Gastroesophageal sphincter (tissue), 4 donors: ENCODE measurements at regions not wholly inside any gene's neighbourhood (a gene's known extent, or its start where the extent isn't known, plus 50 kb on each side); places are given as distances from the start of the nearest gene placed in this dataset.

Source experiments
- ATAC-seq: fragments of 150-250 bp; one replicate; pipeline ENCODE4 v1.9.1; 2016; ENCODE audit warnings: mild to moderate bottlenecking, moderate library complexity
- H3K27ac ChIP-seq, 4 donors: fragments of 200-600 bp; sonication (generic) in 3 of 4; 1 replicate in 3 of 4; 2 replicates in 1 of 4; pipeline ENCODE4 v1.5.1; 2016 to 2019
- H3K27me3 ChIP-seq: fragments of 200-600 bp; sonication (generic); one replicate; pipeline ENCODE4 v1.5.1; 2019
- H3K36me3 ChIP-seq, 2 donors: fragments of 200-600 bp; sonication (generic); one replicate each; pipeline ENCODE4 v1.5.1; 2019; ENCODE audit warnings: control low read depth in 1 of 2
- H3K4me1 ChIP-seq, 3 donors: fragments of 200-600 bp; sonication (generic); 1 replicate in 2 of 3; 2 replicates in 1 of 3; pipeline ENCODE4 v1.5.1; 2016 to 2019; ENCODE audit warnings: control low read depth in 2 of 3
- H3K4me3 ChIP-seq, 2 donors: fragments of 200-600 bp; sonication (generic); one replicate each; pipeline ENCODE4 v1.5.1; 2019; ENCODE audit warnings: mild to moderate bottlenecking in 1 of 2, moderate library complexity in 1 of 2
- H3K9me3 ChIP-seq, 3 donors: fragments of 200-600 bp; sonication (generic); one replicate each; pipeline ENCODE4 v1.5.1; 2017 to 2019; ENCODE audit warnings: control low read depth in 2 of 3
- EP300 ChIP-seq: sonication (generic); formaldehyde crosslinking; IDR thresholded peaks from one replicate; pipeline ENCODE4 v1.6.1; 2017; ENCODE audit warnings: antibody characterized with exemption, mild to moderate bottlenecking
- POLR2A ChIP-seq, 2 donors: fragments of 450-650 bp; IDR thresholded peaks; one replicate each; pipeline ENCODE4 v1.6.1; 2017; ENCODE audit warnings: antibody characterized with exemption in 2 of 2, mild to moderate bottlenecking in 2 of 2, moderate library complexity in 1 of 2
- POLR2AphosphoS5 ChIP-seq: sonication (generic); formaldehyde crosslinking; IDR thresholded peaks from one replicate; pipeline ENCODE4 v1.6.1; 2017; ENCODE audit warnings: antibody characterized with exemption
- WGBS, 2 donors: methylation state at CpG; one replicate each; pipeline ENCODE4 v1.1.5; 2018; ENCODE audit warnings: low coverage in 1 of 2; 5-methylcytosine and 5-hydroxymethylcytosine counted together
- TF ChIP-seq, protein P1 (sequence below), 4 experiments: fragments of 200-600 bp in 2 of 4; fragments of 450-650 bp in 2 of 4; sonication (generic) in 1 of 4; IDR thresholded peaks; one replicate each; pipeline ENCODE4 v1.5.1; 2017 to 2019; ENCODE audit warnings: antibody characterized with exemption in 4 of 4, mild to moderate bottlenecking in 2 of 4, moderate library complexity in 2 of 4

DNA sequence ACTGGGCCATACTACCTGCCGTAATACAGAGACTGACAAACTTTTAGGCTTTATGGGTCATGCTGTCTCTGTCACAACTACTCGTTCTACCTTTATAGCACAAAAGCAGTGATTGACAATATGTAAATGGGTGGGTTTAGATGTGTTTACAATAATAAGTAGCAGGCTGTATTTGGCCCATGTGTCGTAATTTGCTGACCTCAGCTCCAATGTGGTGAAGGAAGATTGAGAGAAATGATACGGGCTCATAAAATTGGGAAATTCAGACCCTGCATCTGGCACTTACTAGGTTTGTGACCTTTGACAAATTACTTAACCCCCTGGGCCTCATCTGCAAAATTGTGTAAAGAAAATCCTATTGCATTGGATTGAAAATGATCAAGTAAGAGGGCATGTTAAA lies 150.8 kb upstream of the NPSR1 start:
- TF ChIP-seq, protein P1, sequence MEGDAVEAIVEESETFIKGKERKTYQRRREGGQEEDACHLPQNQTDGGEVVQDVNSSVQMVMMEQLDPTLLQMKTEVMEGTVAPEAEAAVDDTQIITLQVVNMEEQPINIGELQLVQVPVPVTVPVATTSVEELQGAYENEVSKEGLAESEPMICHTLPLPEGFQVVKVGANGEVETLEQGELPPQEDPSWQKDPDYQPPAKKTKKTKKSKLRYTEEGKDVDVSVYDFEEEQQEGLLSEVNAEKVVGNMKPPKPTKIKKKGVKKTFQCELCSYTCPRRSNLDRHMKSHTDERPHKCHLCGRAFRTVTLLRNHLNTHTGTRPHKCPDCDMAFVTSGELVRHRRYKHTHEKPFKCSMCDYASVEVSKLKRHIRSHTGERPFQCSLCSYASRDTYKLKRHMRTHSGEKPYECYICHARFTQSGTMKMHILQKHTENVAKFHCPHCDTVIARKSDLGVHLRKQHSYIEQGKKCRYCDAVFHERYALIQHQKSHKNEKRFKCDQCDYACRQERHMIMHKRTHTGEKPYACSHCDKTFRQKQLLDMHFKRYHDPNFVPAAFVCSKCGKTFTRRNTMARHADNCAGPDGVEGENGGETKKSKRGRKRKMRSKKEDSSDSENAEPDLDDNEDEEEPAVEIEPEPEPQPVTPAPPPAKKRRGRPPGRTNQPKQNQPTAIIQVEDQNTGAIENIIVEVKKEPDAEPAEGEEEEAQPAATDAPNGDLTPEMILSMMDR (IDR thresholded peaks at IDR 0.05): no peak
- no peak for TF ChIP-seq POLR2A (IDR thresholded peaks at IDR 0.05)
- TF ChIP-seq EP300: no peak
- 77 to 83% methylated on average over 4 of the region's 4 CpGs for WGBS, 2 donors

DNA sequence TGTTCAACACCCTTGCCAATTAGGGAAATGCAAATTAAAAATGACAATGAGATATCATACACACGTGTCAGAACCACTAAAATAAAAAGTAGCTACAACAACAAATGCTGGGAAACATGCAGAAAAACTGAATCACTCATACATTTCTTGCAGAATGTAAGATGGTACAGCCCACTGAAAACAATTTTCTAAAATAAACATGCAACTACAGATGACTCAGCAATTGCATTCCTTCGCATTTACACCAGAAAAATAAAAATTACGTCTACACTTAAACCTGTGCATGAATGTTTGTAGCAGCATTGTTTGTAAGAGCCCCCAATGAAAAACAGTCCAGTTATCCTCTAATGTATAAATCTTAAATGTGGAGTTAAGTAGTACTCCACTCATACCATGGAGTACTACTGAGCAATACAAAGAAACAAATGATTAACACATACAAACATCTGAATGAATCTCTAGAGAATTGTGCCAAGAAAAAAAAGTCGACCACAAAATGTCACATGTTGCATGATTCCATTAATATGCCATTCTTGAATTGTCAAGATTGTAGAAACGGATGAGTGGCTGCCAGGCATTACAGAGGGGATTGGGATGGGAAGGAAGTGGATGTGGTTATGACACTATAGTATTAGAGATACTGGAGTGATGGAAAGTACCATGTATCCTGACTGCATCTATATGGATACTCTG lies 134.6 kb upstream of the NPSR1 start:
- H3K4me1 ChIP-seq: no peaks in the 10 kb centered on the region
- H3K4me3 ChIP-seq: no peak overlapping the region
- peaks cover 0 to 13% (median 0%) of the 10 kb centered on the region in 3 donors for H3K9me3 ChIP-seq
- TF ChIP-seq EP300 (no peak), POLR2AphosphoS5 (no peak), POLR2A (IDR thresholded peaks at IDR 0.05) (no peak)
- TF ChIP-seq, protein P1 (IDR thresholded peaks at IDR 0.05): no peak
- ATAC-seq: no peak
- no peaks in the 10 kb centered on the region for H3K27me3 ChIP-seq
- H3K36me3 ChIP-seq: no peaks in the 10 kb centered on the region
- WGBS, 2 donors: 62 to 71% methylated on average over 4 to 5 of the region's 5 CpGs
- no peak overlapping the region for H3K27ac ChIP-seq

More for the DNA sequence above, 150.8 kb upstream of the NPSR1 start:
- ATAC-seq: no peak
- peaks cover 0 to 12% (median 0%) of the 10 kb centered on the region in 3 donors for H3K9me3 ChIP-seq
- H3K4me1 ChIP-seq: no peaks in the 10 kb centered on the region
- H3K36me3 ChIP-seq: no peaks in the 10 kb centered on the region
- no peak overlapping the region for H3K4me3 ChIP-seq
- H3K27me3 ChIP-seq: no peaks in the 10 kb centered on the region
- no peak overlapping the region for H3K27ac ChIP-seq

DNA sequence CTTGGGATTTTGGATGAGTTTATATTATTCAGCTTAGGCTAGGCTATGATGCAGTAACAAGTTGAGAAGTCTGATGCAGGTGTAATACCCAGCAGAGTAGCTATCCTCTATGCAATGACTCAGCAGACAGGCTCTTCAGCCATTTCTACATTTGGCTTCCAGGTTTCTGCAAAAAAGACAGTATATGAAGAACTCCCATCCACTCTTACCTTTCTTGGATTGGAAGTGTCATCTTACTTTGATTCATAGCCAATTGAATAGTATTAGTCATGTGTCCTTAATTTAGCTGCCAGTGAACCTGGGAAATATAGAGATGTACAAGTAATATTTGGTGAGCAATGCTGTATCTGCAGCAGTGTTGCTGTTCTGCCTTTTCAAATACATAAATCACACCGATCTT lies 127.8 kb upstream of the NPSR1 start:
- no peak for ATAC-seq
- H3K9me3 ChIP-seq: peaks cover 0 to 13% (median 0%) of the 10 kb centered on the region in 3 donors
- WGBS, 2 donors: 67 to 70% methylated on average over 1 of the region's 1 CpG
- H3K4me1 ChIP-seq: no peaks in the 10 kb centered on the region
- no peak overlapping the region for H3K4me3 ChIP-seq
- no peaks in the 10 kb centered on the region for H3K36me3 ChIP-seq
- no peak overlapping the region for H3K27ac ChIP-seq
- H3K27me3 ChIP-seq: no peaks in the 10 kb centered on the region
- no peak for TF ChIP-seq EP300
- no peak for TF ChIP-seq POLR2AphosphoS5
- TF ChIP-seq, protein P1 (IDR thresholded peaks at IDR 0.05): no peak
- TF ChIP-seq POLR2A (IDR thresholded peaks at IDR 0.05): no peak

DNA sequence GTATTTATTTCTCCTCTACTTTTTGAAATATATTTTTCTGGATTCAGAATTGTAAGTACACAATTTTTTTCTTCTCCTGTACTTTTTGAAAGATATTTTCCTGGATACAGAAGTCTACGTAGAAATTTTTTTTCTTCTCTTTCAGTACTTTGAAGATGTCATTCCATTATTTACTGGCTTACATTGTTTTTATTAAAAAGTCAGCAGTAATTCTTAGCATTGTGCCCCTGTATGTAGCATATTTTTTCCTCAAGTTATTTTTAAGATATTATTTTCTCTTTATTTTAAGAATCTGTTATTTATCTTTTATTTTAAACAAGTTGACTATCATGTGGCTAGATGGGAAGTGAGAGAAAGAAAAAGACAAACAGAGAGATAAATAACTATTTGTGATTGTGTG lies 119.0 kb upstream of the NPSR1 start:
- TF ChIP-seq POLR2AphosphoS5: no peak
- TF ChIP-seq, protein P1 (IDR thresholded peaks at IDR 0.05): no peak
- no peak for TF ChIP-seq EP300
- no peak for TF ChIP-seq POLR2A (IDR thresholded peaks at IDR 0.05)
- H3K27ac ChIP-seq: no peak overlapping the region
- no peaks in the 10 kb centered on the region for H3K36me3 ChIP-seq
- H3K27me3 ChIP-seq: no peaks in the 10 kb centered on the region
- 29 to 94% methylated on average over 1 of the region's 1 CpG for WGBS, 2 donors
- H3K9me3 ChIP-seq: peaks cover 0 to 26% (median 0%) of the 10 kb centered on the region in 3 donors
- H3K4me1 ChIP-seq: no peaks in the 10 kb centered on the region
- no peak for ATAC-seq
- no peak overlapping the region for H3K4me3 ChIP-seq

DNA sequence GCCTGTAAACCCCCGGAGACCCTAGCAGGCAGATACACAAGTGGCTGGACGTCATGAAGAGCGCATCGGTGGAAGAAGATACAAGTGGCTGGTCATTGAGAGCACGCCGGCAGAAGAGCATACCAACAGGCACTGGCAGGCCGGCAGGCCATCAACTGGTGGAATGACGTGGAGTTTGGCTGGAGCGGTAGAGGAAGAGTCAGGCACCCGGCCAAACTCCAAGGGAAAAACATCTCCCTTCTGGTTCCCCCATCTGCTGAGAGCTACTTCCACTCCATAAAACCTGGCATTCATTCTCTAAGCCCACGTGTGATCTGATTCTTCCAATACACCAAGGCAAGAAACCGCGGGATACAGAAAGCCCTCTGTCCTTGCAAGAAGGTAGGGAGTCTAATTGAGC lies 113.4 kb upstream of the NPSR1 start:
- H3K4me3 ChIP-seq: no peak overlapping the region
- H3K9me3 ChIP-seq: peaks cover 0 to 17% (median 0%) of the 10 kb centered on the region in 3 donors
- H3K4me1 ChIP-seq: no peaks in the 10 kb centered on the region
- no peak for TF ChIP-seq POLR2AphosphoS5
- no peak for TF ChIP-seq POLR2A (IDR thresholded peaks at IDR 0.05)
- TF ChIP-seq, protein P1 (IDR thresholded peaks at IDR 0.05): no peak
- TF ChIP-seq EP300: no peak
- 94% methylated on average over 8 of the region's 13 CpGs; no CpG with 5 or more reads in 1 of the 2 donors for WGBS, 2 donors
- H3K27me3 ChIP-seq: no peaks in the 10 kb centered on the region
- H3K27ac ChIP-seq: no peak overlapping the region
- no peaks in the 10 kb centered on the region for H3K36me3 ChIP-seq
- ATAC-seq: no peak
